ENCODE measurements at regions not wholly inside any gene's neighbourhood (a gene's known extent, or its start where the extent isn't known, plus 50 kb on each side); places are given as distances from the start of the nearest gene placed in this dataset.

GRCh38 chr1:96020378-96020777 lies 701.2 kb upstream of the PTBP2 start:
- Histone ChIP-seq H3K27ac (no peak overlapping the region), H3K4me1 (no peaks in the 10 kb centered on the region), H3K27me3 (no peaks in the 10 kb centered on the region), H3K36me3 (replicated peaks in 1 of 2; ENCODE audit: insufficient read depth in 1 of 2, low read depth in 2 of 2) (no peaks in the 10 kb centered on the region), H3K4me3 (no peak overlapping the region), H3K9me3 (no peaks in the 10 kb centered on the region)
- intact Hi-C loops (cut with DNase I): no loop called here
- no peak for ATAC-seq
- TF ChIP-seq CTCF (IDR thresholded peaks at IDR 0.05): no peak
- TF ChIP-seq POLR2A (IDR thresholded peaks at IDR 0.05): no peak
- no peak for DNase-seq

- H3K36me3 ChIP-seq (replicated peaks in 1 of 2; ENCODE audit: insufficient read depth in 1 of 2, low read depth in 2 of 2): no peaks in the 10 kb centered on the region
- intact Hi-C loops (cut with DNase I): no loop called here
- DNase-seq (no peak), ATAC-seq (no peak)
- no peak overlapping the region for H3K27ac ChIP-seq
- no peaks in the 10 kb centered on the region for H3K9me3 ChIP-seq
- no peaks in the 10 kb centered on the region for H3K27me3 ChIP-seq
- WGBS, 2 donors: 40 to 42% methylated on average over 1 of the region's 1 CpG
- no peak overlapping the region for H3K4me3 ChIP-seq
- H3K4me1 ChIP-seq: no peaks in the 10 kb centered on the region
- no peak for TF ChIP-seq CTCF (IDR thresholded peaks at IDR 0.05)
- no peak for TF ChIP-seq POLR2A (IDR thresholded peaks at IDR 0.05)
Measured at GRCh38 chr1:96025062-96025461, 696.5 kb upstream of the PTBP2 start.

GRCh38 chr1:96028071-96028470 lies 693.5 kb upstream of the PTBP2 start:
- Histone ChIP-seq H3K4me3 (no peak overlapping the region), H3K27ac (no peak overlapping the region), H3K9me3 (no peaks in the 10 kb centered on the region), H3K36me3 (replicated peaks in 1 of 2; ENCODE audit: insufficient read depth in 1 of 2, low read depth in 2 of 2) (no peaks in the 10 kb centered on the region), H3K4me1 (no peaks in the 10 kb centered on the region), H3K27me3 (no peaks in the 10 kb centered on the region)
- intact Hi-C loops (cut with DNase I): no loop called here
- DNase-seq (no peak), ATAC-seq (no peak)
- TF ChIP-seq POLR2A (IDR thresholded peaks at IDR 0.05) (no peak), CTCF (IDR thresholded peaks at IDR 0.05) (no peak)
- 75 to 87% methylated on average over 3 to 7 of the region's 7 CpGs for WGBS, 2 donors

GRCh38 chr1:96030312-96030711 lies 691.3 kb upstream of the PTBP2 start:
- H3K36me3 ChIP-seq (replicated peaks in 1 of 2; ENCODE audit: insufficient read depth in 1 of 2, low read depth in 2 of 2): no peaks in the 10 kb centered on the region
- no peak overlapping the region for H3K4me3 ChIP-seq
- 48 to 58% methylated on average over 1 of the region's 1 CpG for WGBS, 2 donors
- no peak overlapping the region for H3K27ac ChIP-seq
- TF ChIP-seq POLR2A (IDR thresholded peaks at IDR 0.05): no peak
- TF ChIP-seq CTCF (IDR thresholded peaks at IDR 0.05): no peak
- no peaks in the 10 kb centered on the region for H3K4me1 ChIP-seq
- no peak for ATAC-seq
- DNase-seq: no peak
- intact Hi-C loops (cut with DNase I): no loop called here
- no peaks in the 10 kb centered on the region for H3K9me3 ChIP-seq
- no peaks in the 10 kb centered on the region for H3K27me3 ChIP-seq

GRCh38 chr1:96034006-96034405 lies 687.6 kb upstream of the PTBP2 start:
- ATAC-seq: no peak
- intact Hi-C loops (cut with DNase I): no loop called here
- Histone ChIP-seq H3K4me3 (no peak overlapping the region), H3K9me3 (no peaks in the 10 kb centered on the region), H3K4me1 (no peaks in the 10 kb centered on the region), H3K27ac (no peak overlapping the region), H3K36me3 (replicated peaks in 1 of 2; ENCODE audit: insufficient read depth in 1 of 2, low read depth in 2 of 2) (no peaks in the 10 kb centered on the region), H3K27me3 (no peaks in the 10 kb centered on the region)
- no peak for TF ChIP-seq CTCF (IDR thresholded peaks at IDR 0.05)
- TF ChIP-seq POLR2A (IDR thresholded peaks at IDR 0.05): no peak
- WGBS, 2 donors: 20 to 24% methylated on average over 2 of the region's 2 CpGs
- DNase-seq: no peak
